Lung (tissue), 11 donors: ENCODE measurements at regions not wholly inside any gene's neighbourhood (a gene's known extent, or its start where the extent isn't known, plus 50 kb on each side); places are given as distances from the start of the nearest gene placed in this dataset.
A peak's percentile ranks its signal among the peaks of the same experiment; 100 is the strongest.

Source experiments
- ATAC-seq: fragments of 200-7000 bp; cut with Tn5 transposase; one replicate; pipeline ENCODE4 v1.9.1; 2020; ENCODE audit warnings: moderate number of reproducible peaks; ENCODE audit not compliant: insufficient read depth, low FRiP score
- DNase-seq, 3 donors: peaks; one replicate each; pipeline ENCODE4 v3.0.0-alpha.2; 2013 to 2017
- H3K27ac ChIP-seq, 2 donors: one replicate each; pipeline ENCODE4 v1.5.1; 2013; ENCODE audit warnings: mild to moderate bottlenecking in 2 of 2, moderate library complexity in 2 of 2, control low read depth in 1 of 2, inconsistent platforms in 1 of 2, low read depth in 1 of 2, low read length in 1 of 2
- H3K27me3 ChIP-seq, 3 donors: one replicate each; pipeline ENCODE4 v1.5.1; 2013; ENCODE audit warnings: low read length in 2 of 3; ENCODE audit not compliant: control insufficient read depth in 3 of 3, insufficient read depth in 3 of 3
- H3K36me3 ChIP-seq, 4 donors: one replicate each; pipeline ENCODE4 v1.5.1; 2013; ENCODE audit warnings: low read length in 4 of 4, mild to moderate bottlenecking in 1 of 4, moderate library complexity in 1 of 4; ENCODE audit not compliant: control insufficient read depth in 4 of 4, insufficient read depth in 4 of 4
- H3K4me1 ChIP-seq, 5 donors: one replicate each; pipeline ENCODE4 v1.5.1; 2013; ENCODE audit warnings: low read length in 5 of 5, mild to moderate bottlenecking in 2 of 5, moderate library complexity in 1 of 5; ENCODE audit not compliant: control insufficient read depth in 5 of 5, insufficient read depth in 5 of 5
- H3K4me3 ChIP-seq: one replicate; pipeline ENCODE4 v1.5.1; 2013; ENCODE audit warnings: mild to moderate bottlenecking, control low read depth, moderate library complexity
- H3K9ac ChIP-seq, 2 donors: one replicate each; pipeline ENCODE4 v1.5.1; 2013; ENCODE audit warnings: low read length in 2 of 2, control low read depth in 1 of 2; ENCODE audit not compliant: insufficient read depth in 1 of 2
- H3K9me3 ChIP-seq, 4 donors: one replicate each; pipeline ENCODE4 v1.5.1; 2013; ENCODE audit warnings: low read length in 3 of 4, mild to moderate bottlenecking in 1 of 4, moderate library complexity in 1 of 4; ENCODE audit not compliant: control insufficient read depth in 4 of 4, insufficient read depth in 3 of 4
- WGBS, 2 donors: extraction: QIAGEN DNeasy Blood & Tissue Kit; methylation state at CpG; one replicate each; pipeline ENCODE4 v1.1.7; 2013; 5-methylcytosine and 5-hydroxymethylcytosine counted together
- TF ChIP-seq, protein P1 (sequence below): IDR thresholded peaks from 2 replicates; pipeline ENCODE4 v1.5.1; 2012; ENCODE audit warnings: mild to moderate bottlenecking; ENCODE audit errors: control extremely low read depth, extremely low read depth
- donor health status: control.
- donor health status: control.
- donor health status: Bipolar disorder and iron deficiency.
- donor health status: healthy.
- donor health status: DM: yes; HTN: yes; CAD: no.

GRCh38 chr5:142512043-142513042 lies 173.5 kb downstream of the FGF1 start:
- TF ChIP-seq, protein P1, sequence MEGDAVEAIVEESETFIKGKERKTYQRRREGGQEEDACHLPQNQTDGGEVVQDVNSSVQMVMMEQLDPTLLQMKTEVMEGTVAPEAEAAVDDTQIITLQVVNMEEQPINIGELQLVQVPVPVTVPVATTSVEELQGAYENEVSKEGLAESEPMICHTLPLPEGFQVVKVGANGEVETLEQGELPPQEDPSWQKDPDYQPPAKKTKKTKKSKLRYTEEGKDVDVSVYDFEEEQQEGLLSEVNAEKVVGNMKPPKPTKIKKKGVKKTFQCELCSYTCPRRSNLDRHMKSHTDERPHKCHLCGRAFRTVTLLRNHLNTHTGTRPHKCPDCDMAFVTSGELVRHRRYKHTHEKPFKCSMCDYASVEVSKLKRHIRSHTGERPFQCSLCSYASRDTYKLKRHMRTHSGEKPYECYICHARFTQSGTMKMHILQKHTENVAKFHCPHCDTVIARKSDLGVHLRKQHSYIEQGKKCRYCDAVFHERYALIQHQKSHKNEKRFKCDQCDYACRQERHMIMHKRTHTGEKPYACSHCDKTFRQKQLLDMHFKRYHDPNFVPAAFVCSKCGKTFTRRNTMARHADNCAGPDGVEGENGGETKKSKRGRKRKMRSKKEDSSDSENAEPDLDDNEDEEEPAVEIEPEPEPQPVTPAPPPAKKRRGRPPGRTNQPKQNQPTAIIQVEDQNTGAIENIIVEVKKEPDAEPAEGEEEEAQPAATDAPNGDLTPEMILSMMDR: no peak
- peaks cover 3 to 25% (median 14%) of the 10 kb centered on the region in 5 donors for H3K4me1 ChIP-seq
- DNase-seq (peak in 1 of 3 donors; percentile 64), ATAC-seq (no peak)
- no peak overlapping the region for H3K4me3 ChIP-seq
- H3K36me3 ChIP-seq: no peaks in the 10 kb centered on the region
- H3K9me3 ChIP-seq: peaks cover 0 to 3% (median 0%) of the 10 kb centered on the region in 4 donors
- no peaks in the 10 kb centered on the region for H3K27me3 ChIP-seq
- 66 to 79% methylated on average over 16 of the region's 16 CpGs for WGBS, 2 donors
- no peak overlapping the region for H3K9ac ChIP-seq
- H3K27ac ChIP-seq: peak overlapping the region in 1 of 2 donors; percentile 66

GRCh38 chr5:142511358-142511757 lies 174.5 kb downstream of the FGF1 start:
- no peaks in the 10 kb centered on the region for H3K9me3 ChIP-seq
- ATAC-seq: no peak
- no peaks in the 10 kb centered on the region for H3K36me3 ChIP-seq
- H3K4me3 ChIP-seq: no peak overlapping the region
- no peak overlapping the region for H3K9ac ChIP-seq
- DNase-seq: no peak
- WGBS, 2 donors: 91 to 94% methylated on average over 2 of the region's 2 CpGs
- H3K4me1 ChIP-seq: peaks cover 3 to 25% (median 14%) of the 10 kb centered on the region in 5 donors
- TF ChIP-seq, protein P1: no peak
- peak overlapping the region in 1 of 2 donors; percentile 66 for H3K27ac ChIP-seq
- no peaks in the 10 kb centered on the region for H3K27me3 ChIP-seq

GRCh38 chr5:142509026-142509425 lies 176.9 kb downstream of the FGF1 start:
- Histone ChIP-seq H3K27ac (peak overlapping the region in 1 of 2 donors; percentile 61), H3K4me1 (peaks cover 3 to 25% (median 14%) of the 10 kb centered on the region in 5 donors), H3K4me3 (no peak overlapping the region), H3K9me3 (no peaks in the 10 kb centered on the region), H3K9ac (no peak overlapping the region), H3K36me3 (no peaks in the 10 kb centered on the region), H3K27me3 (no peaks in the 10 kb centered on the region)
- DNase-seq: no peak
- ATAC-seq: no peak
- TF ChIP-seq, protein P1: no peak
- WGBS, 2 donors: 36 to 62% methylated on average over 1 of the region's 1 CpG
